KMS-11 (cell line): ENCODE measurements at regions not wholly inside any gene's neighbourhood (a gene's known extent, or its start where the extent isn't known, plus 50 kb on each side); places are given as distances from the start of the nearest gene placed in this dataset.

Source experiments
- H2AFZ ChIP-seq: fragments of 200-600 bp; sonication (generic); 2 replicates; pipeline ENCODE4 v1.6.1; 2016; ENCODE audit warnings: antibody characterized with exemption, mixed run types, low read depth
- H3K27ac ChIP-seq: fragments of 200-600 bp; sonication (generic); 2 replicates; pipeline ENCODE4 v1.6.1; 2016; ENCODE audit warnings: mild to moderate bottlenecking, mixed run types
- H3K27me3 ChIP-seq: fragments of 200-600 bp; sonication (generic); 2 replicates; pipeline ENCODE4 v1.6.1; 2017; ENCODE audit warnings: mild to moderate bottlenecking, low read depth, mixed run types, moderate library complexity; ENCODE audit not compliant: insufficient read depth
- H3K36me3 ChIP-seq: fragments of 200-600 bp; sonication (generic); 2 replicates; pipeline ENCODE4 v1.6.1; 2017; ENCODE audit warnings: mild to moderate bottlenecking, mixed run types; ENCODE audit not compliant: insufficient read depth
- H3K4me1 ChIP-seq: fragments of 200-600 bp; sonication (generic); 2 replicates; pipeline ENCODE4 v1.6.1; 2016; ENCODE audit warnings: mild to moderate bottlenecking, low read depth, mixed run types; ENCODE audit not compliant: poor library complexity, severe bottlenecking
- H3K4me2 ChIP-seq: fragments of 200-600 bp; sonication (generic); 2 replicates; pipeline ENCODE4 v1.7.0; 2016; ENCODE audit warnings: mild to moderate bottlenecking, mixed run types
- H3K4me3 ChIP-seq: fragments of 200-600 bp; sonication (generic); IDR thresholded peaks from 2 replicates; pipeline ENCODE4 v1.6.1; 2017; ENCODE audit warnings: low read depth, low read length, mixed read lengths; ENCODE audit not compliant: insufficient read depth
- H3K79me2 ChIP-seq: fragments of 200-600 bp; sonication (generic); 2 replicates; pipeline ENCODE4 v1.6.1; 2016; ENCODE audit warnings: low read depth, mixed run types; ENCODE audit not compliant: insufficient read depth
- H3K9ac ChIP-seq: fragments of 200-600 bp; sonication (generic); 2 replicates; pipeline ENCODE4 v1.6.1; 2016; ENCODE audit warnings: mild to moderate bottlenecking, mixed run types
- H4K20me1 ChIP-seq: fragments of 200-600 bp; sonication (generic); 2 replicates; pipeline ENCODE4 v1.6.1; 2016; ENCODE audit warnings: mild to moderate bottlenecking, mixed run types; ENCODE audit not compliant: insufficient read depth
- CTCF ChIP-seq: fragments of 200-600 bp; sonication (generic); conservative IDR thresholded peaks from 2 replicates; pipeline ENCODE4 v1.6.1; 2017; ENCODE audit warnings: low read depth, mild to moderate bottlenecking, antibody characterized with exemption, low read length, moderate library complexity, mixed read lengths

- no peak for TF ChIP-seq CTCF
- Histone ChIP-seq H3K4me2 (no peak overlapping the region), H3K27me3 (no peaks in the 10 kb centered on the region)
Observed at GRCh38 chr1:188225975-188226374, 1397.2 kb downstream of the PLA2G4A start.

GRCh38 chr1:188228623-188229022 lies 1399.9 kb downstream of the PLA2G4A start:
- no peak overlapping the region for H2AFZ ChIP-seq
- no peak overlapping the region for H3K9ac ChIP-seq
- no peak overlapping the region for H3K27ac ChIP-seq
- H3K4me1 ChIP-seq, result no peaks in the 10 kb centered on the region
- no peak overlapping the region for H3K4me2 ChIP-seq
- TF ChIP-seq CTCF, result no peak
- no peaks in the 10 kb centered on the region for H3K27me3 ChIP-seq
- no peaks in the 10 kb centered on the region for H4K20me1 ChIP-seq
- no peak overlapping the region for H3K4me3 ChIP-seq
- H3K79me2 ChIP-seq, result no peaks in the 10 kb centered on the region
- H3K36me3 ChIP-seq, result no peaks in the 10 kb centered on the region

More at GRCh38 chr1:188225975-188226374, 1397.2 kb downstream of the PLA2G4A start:
- Histone ChIP-seq H3K4me1 (no peaks in the 10 kb centered on the region), H3K79me2 (no peaks in the 10 kb centered on the region), H3K9ac (no peak overlapping the region), H2AFZ (no peak overlapping the region), H3K36me3 (no peaks in the 10 kb centered on the region), H3K27ac (no peak overlapping the region), H4K20me1 (no peaks in the 10 kb centered on the region), H3K4me3 (no peak overlapping the region)

GRCh38 chr1:188237573-188238348 lies 1409.0 kb downstream of the PLA2G4A start:
- no peak for TF ChIP-seq CTCF
- no peak overlapping the region for H2AFZ ChIP-seq
- H3K4me2 ChIP-seq, result no peak overlapping the region

GRCh38 chr1:188240772-188241406 lies 1412.1 kb downstream of the PLA2G4A start:
- peaks cover 34% of the 10 kb centered on the region for H3K4me1 ChIP-seq
- no peaks in the 10 kb centered on the region for H3K36me3 ChIP-seq
- H3K79me2 ChIP-seq, result no peaks in the 10 kb centered on the region
- no peaks in the 10 kb centered on the region for H3K27me3 ChIP-seq
- no peak overlapping the region for H3K9ac ChIP-seq
- H2AFZ ChIP-seq, result peak overlapping the region; percentile 48
- peak overlapping the region; percentile 26 for H3K4me3 ChIP-seq
- H4K20me1 ChIP-seq, result no peaks in the 10 kb centered on the region
- H3K4me2 ChIP-seq, result peak overlapping the region; percentile 28
- no peak for TF ChIP-seq CTCF
- H3K27ac ChIP-seq, result peak overlapping the region; percentile 23; the same call in 1 of the 2 replicates

More at GRCh38 chr1:188237573-188238348, 1409.0 kb downstream of the PLA2G4A start:
- peaks cover 34% of the 10 kb centered on the region for H3K4me1 ChIP-seq
- H3K9ac ChIP-seq, result no peak overlapping the region
- H3K36me3 ChIP-seq, result no peaks in the 10 kb centered on the region
- H3K27me3 ChIP-seq, result no peaks in the 10 kb centered on the region
- H4K20me1 ChIP-seq, result no peaks in the 10 kb centered on the region
- no peak overlapping the region for H3K27ac ChIP-seq
- no peaks in the 10 kb centered on the region for H3K79me2 ChIP-seq
- H3K4me3 ChIP-seq, result no peak overlapping the region
